Bronchial epithelial cell (primary cell): ENCODE measurements at regions not wholly inside any gene's neighbourhood (a gene's known extent, or its start where the extent isn't known, plus 50 kb on each side); places are given as distances from the start of the nearest gene placed in this dataset.

Source experiments
- DNase-seq: peaks from one replicate; pipeline ENCODE4 v3.0.0-alpha.2; 2010; ENCODE audit warnings: low read depth
- FAIRE-seq: peaks from 2 replicates; lab custom pipeline; 2011; peaks lifted over from hg19 to GRCh38; lab: Jason Lieb, UNC
- H3K27me3 ChIP-seq: 2 replicates; pipeline ENCODE4 v1.5.1; 2011; ENCODE audit warnings: low read length; ENCODE audit not compliant: control insufficient read depth, insufficient read depth
- H3K36me3 ChIP-seq: 2 replicates; pipeline ENCODE4 v1.5.1; 2011; ENCODE audit warnings: low read length; ENCODE audit not compliant: control insufficient read depth, insufficient read depth
- H3K4me3 ChIP-seq: 2 replicates; pipeline ENCODE4 v1.5.1; 2011; ENCODE audit warnings: mild to moderate bottlenecking, low read depth, low read length, control low read depth
- TF ChIP-seq, protein P1 (sequence below): IDR thresholded peaks from 2 replicates; pipeline ENCODE4 v1.5.1; 2011; ENCODE audit warnings: mild to moderate bottlenecking, moderate library complexity, low read length, control low read depth, inconsistent platforms; ENCODE audit not compliant: insufficient read depth, severe bottlenecking

- Histone ChIP-seq H3K4me3 (no peak overlapping the region), H3K36me3 (no peaks in the 10 kb centered on the region), H3K27me3 (no peaks in the 10 kb centered on the region)
- DNase-seq = peak; percentile 36
- TF ChIP-seq, protein P1, sequence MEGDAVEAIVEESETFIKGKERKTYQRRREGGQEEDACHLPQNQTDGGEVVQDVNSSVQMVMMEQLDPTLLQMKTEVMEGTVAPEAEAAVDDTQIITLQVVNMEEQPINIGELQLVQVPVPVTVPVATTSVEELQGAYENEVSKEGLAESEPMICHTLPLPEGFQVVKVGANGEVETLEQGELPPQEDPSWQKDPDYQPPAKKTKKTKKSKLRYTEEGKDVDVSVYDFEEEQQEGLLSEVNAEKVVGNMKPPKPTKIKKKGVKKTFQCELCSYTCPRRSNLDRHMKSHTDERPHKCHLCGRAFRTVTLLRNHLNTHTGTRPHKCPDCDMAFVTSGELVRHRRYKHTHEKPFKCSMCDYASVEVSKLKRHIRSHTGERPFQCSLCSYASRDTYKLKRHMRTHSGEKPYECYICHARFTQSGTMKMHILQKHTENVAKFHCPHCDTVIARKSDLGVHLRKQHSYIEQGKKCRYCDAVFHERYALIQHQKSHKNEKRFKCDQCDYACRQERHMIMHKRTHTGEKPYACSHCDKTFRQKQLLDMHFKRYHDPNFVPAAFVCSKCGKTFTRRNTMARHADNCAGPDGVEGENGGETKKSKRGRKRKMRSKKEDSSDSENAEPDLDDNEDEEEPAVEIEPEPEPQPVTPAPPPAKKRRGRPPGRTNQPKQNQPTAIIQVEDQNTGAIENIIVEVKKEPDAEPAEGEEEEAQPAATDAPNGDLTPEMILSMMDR = no peak
- FAIRE-seq = no peak
These were observed 319.7 kb downstream of the SNX13 start for GRCh38 chr7:17620566-17620965.

GRCh38 chr7:17622451-17622850 is 317.8 kb downstream of the SNX13 start:
- no peak for DNase-seq
- Histone ChIP-seq H3K36me3 (no peaks in the 10 kb centered on the region), H3K27me3 (no peaks in the 10 kb centered on the region), H3K4me3 (no peak overlapping the region)
- TF ChIP-seq, protein P1 = no peak
- no peak for FAIRE-seq

DNA sequence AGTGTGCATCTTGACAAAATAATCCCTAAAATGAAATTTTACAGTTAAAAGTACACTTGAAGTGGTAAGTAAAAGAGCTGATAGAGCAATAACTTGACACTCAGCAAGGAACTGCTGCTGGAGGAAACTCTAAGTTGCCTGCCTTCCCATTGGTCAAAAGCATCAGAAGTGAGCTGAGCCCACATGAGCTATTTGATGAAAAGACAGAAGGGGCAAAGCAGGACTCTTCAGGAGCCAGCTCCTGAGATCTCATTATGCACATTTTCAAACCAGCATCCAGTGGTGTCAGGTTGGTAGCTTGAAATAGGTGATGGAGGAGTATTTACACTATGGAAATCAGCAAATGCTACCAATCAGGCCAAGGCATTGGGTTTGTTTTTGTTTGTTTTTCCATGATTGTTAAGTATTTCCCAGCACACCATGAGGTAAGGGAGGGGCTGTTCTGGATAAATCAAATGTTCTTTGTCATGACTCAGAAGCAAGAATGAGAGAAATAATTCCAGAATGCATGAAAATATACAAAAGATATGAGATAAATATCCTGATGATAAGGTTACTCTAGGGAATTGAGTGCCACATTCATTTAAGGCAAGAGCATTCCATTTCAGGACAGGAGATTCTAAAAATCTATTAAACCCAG is 316.6 kb downstream of the SNX13 start:
- Histone ChIP-seq H3K27me3 (no peaks in the 10 kb centered on the region), H3K36me3 (no peaks in the 10 kb centered on the region), H3K4me3 (no peak overlapping the region)
- no peak for FAIRE-seq
- TF ChIP-seq, protein P1 = no peak
- no peak for DNase-seq

GRCh38 chr7:17624379-17624778 is 315.9 kb downstream of the SNX13 start:
- FAIRE-seq = no peak
- DNase-seq = no peak
- Histone ChIP-seq H3K4me3 (no peak overlapping the region), H3K27me3 (no peaks in the 10 kb centered on the region), H3K36me3 (no peaks in the 10 kb centered on the region)
- TF ChIP-seq, protein P1 = no peak

DNA sequence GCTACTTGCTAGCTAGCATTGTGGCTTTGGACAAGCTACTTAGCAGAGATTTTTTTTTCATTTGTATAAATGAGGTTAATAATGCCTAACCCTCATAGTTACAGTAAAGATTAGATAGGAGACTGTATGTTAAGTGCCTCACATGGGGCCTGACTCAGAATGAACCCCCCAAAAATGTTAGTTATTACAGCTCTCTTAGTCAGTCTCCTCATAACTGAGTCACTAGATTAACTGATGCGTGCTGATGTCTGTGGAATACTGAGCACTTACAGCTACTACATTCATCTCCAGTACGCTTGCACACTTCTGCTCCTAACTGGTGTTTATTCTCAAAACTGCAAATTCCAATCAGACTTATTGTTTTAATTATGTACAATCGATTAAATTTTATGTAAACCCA is 315.3 kb downstream of the SNX13 start:
- no peak for FAIRE-seq
- peak; percentile 86 for DNase-seq
- Histone ChIP-seq H3K36me3 (no peaks in the 10 kb centered on the region), H3K4me3 (no peak overlapping the region), H3K27me3 (no peaks in the 10 kb centered on the region)
- TF ChIP-seq, protein P1 = no peak

DNA sequence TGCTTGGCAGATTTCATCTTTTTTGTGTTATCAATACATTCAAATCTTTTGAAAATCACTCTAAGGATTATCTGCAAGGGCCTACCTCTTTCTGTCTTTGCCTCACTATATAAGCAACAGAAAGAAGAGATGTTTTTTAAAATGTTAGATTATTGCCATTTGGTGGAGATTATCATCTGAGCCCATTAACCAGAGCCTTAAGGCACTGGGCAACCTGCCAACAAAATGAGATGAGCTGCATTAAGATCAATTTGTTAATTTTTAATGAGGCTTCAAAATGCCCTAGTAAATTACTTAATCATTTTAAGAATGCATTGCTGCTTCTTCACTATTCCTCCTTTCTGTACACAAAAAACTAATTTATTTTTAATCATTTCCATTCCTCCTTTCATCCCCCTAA is 314.1 kb downstream of the SNX13 start:
- FAIRE-seq = no peak
- no peak for DNase-seq
- H3K36me3 ChIP-seq = no peaks in the 10 kb centered on the region
- TF ChIP-seq, protein P1 = no peak
- no peaks in the 10 kb centered on the region for H3K27me3 ChIP-seq
- H3K4me3 ChIP-seq = no peak overlapping the region
